WTC11 (cell line): ENCODE measurements at regions not wholly inside any gene's neighbourhood (a gene's known extent, or its start where the extent isn't known, plus 50 kb on each side); places are given as distances from the start of the nearest gene placed in this dataset.

Experiments used
- CTCF ChIP-seq: fragments of 200-600 bp; IDR thresholded peaks from 2 replicates; pipeline ENCODE4 v1.8.0; 2022; ENCODE audit warnings: antibody characterized with exemption
- FOXJ3 ChIP-seq: sonication (generic); formaldehyde crosslinking; IDR thresholded peaks from 2 replicates; pipeline ENCODE4 v1.9.0; 2021; ENCODE audit warnings: missing genetic modification reagents, mild to moderate bottlenecking, borderline replicate concordance
- GABPB1 ChIP-seq: sonication (generic); formaldehyde crosslinking; IDR thresholded peaks from 2 replicates; pipeline ENCODE4 v1.8.1; 2023; ENCODE audit warnings: mild to moderate bottlenecking, missing genetic modification reagents
- NFE2L1 ChIP-seq: sonication (generic); formaldehyde crosslinking; IDR thresholded peaks from 2 replicates; pipeline ENCODE4 v1.8.1; 2023; ENCODE audit warnings: missing genetic modification reagents
- PRDM15 ChIP-seq: sonication (generic); formaldehyde crosslinking; IDR thresholded peaks from 2 replicates; pipeline ENCODE4 v1.8.0; 2022; ENCODE audit warnings: missing genetic modification reagents
- RORB ChIP-seq: fragments of 250-450 bp; sonication (Bioruptor Pico); IDR thresholded peaks from 2 replicates; pipeline ENCODE4 v1.9.0; 2021; ENCODE audit warnings: mild to moderate bottlenecking
- ZBTB21 ChIP-seq: sonication (generic); formaldehyde crosslinking; IDR thresholded peaks from 2 replicates; pipeline ENCODE4 v1.8.1; 2023; ENCODE audit warnings: mild to moderate bottlenecking, missing genetic modification reagents, borderline replicate concordance
- ZNF121 ChIP-seq: sonication (generic); formaldehyde crosslinking; IDR thresholded peaks from 2 replicates; pipeline ENCODE4 v1.8.0; 2023; ENCODE audit warnings: missing genetic modification reagents
- ZNF232 ChIP-seq: sonication (generic); formaldehyde crosslinking; IDR thresholded peaks from 2 replicates; pipeline ENCODE4 v1.8.0; 2022; ENCODE audit warnings: mild to moderate bottlenecking, missing genetic modification reagents
- TF ChIP-seq, protein P1 (sequence below): sonication (generic); formaldehyde crosslinking; IDR thresholded peaks from 2 replicates; pipeline ENCODE4 v1.8.0; 2023; ENCODE audit warnings: missing genetic modification reagents, mild to moderate bottlenecking, borderline replicate concordance
- TF ChIP-seq, protein P2 (sequence below): sonication (generic); formaldehyde crosslinking; IDR thresholded peaks from 2 replicates; pipeline ENCODE4 v1.8.1; 2022; ENCODE audit warnings: low read depth, missing genetic modification reagents, borderline replicate concordance

DNA sequence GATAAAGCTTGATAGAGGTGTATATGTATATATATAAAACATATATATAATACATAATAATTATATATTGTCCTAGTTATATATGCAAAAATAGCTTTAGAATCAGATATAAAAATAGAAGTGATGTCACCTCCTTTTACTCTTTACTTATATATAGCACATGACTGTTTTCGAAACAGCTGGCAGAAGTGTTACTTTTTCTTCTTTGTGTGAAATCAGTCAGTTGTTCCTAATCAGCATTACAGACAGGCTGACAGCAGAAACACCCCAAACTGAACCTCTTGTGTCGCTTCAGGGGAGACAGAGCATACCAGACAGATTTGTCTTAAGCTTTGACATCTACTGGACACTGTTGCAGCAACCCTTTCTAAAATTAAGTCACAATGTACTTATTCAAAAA lies 684.9 kb upstream of the CELF2 start:
- no peak for TF ChIP-seq CTCF
- no peak for TF ChIP-seq ZBTB21 (CRISPR knock-in tag)
- TF ChIP-seq, protein P1, sequence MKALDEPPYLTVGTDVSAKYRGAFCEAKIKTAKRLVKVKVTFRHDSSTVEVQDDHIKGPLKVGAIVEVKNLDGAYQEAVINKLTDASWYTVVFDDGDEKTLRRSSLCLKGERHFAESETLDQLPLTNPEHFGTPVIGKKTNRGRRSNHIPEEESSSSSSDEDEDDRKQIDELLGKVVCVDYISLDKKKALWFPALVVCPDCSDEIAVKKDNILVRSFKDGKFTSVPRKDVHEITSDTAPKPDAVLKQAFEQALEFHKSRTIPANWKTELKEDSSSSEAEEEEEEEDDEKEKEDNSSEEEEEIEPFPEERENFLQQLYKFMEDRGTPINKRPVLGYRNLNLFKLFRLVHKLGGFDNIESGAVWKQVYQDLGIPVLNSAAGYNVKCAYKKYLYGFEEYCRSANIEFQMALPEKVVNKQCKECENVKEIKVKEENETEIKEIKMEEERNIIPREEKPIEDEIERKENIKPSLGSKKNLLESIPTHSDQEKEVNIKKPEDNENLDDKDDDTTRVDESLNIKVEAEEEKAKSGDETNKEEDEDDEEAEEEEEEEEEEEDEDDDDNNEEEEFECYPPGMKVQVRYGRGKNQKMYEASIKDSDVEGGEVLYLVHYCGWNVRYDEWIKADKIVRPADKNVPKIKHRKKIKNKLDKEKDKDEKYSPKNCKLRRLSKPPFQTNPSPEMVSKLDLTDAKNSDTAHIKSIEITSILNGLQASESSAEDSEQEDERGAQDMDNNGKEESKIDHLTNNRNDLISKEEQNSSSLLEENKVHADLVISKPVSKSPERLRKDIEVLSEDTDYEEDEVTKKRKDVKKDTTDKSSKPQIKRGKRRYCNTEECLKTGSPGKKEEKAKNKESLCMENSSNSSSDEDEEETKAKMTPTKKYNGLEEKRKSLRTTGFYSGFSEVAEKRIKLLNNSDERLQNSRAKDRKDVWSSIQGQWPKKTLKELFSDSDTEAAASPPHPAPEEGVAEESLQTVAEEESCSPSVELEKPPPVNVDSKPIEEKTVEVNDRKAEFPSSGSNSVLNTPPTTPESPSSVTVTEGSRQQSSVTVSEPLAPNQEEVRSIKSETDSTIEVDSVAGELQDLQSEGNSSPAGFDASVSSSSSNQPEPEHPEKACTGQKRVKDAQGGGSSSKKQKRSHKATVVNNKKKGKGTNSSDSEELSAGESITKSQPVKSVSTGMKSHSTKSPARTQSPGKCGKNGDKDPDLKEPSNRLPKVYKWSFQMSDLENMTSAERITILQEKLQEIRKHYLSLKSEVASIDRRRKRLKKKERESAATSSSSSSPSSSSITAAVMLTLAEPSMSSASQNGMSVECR (CRISPR knock-in tag): no peak
- no peak for TF ChIP-seq RORB (CRISPR knock-in tag)
- TF ChIP-seq, protein P2, sequence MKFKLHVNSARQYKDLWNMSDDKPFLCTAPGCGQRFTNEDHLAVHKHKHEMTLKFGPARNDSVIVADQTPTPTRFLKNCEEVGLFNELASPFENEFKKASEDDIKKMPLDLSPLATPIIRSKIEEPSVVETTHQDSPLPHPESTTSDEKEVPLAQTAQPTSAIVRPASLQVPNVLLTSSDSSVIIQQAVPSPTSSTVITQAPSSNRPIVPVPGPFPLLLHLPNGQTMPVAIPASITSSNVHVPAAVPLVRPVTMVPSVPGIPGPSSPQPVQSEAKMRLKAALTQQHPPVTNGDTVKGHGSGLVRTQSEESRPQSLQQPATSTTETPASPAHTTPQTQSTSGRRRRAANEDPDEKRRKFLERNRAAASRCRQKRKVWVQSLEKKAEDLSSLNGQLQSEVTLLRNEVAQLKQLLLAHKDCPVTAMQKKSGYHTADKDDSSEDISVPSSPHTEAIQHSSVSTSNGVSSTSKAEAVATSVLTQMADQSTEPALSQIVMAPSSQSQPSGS (CRISPR knock-in tag): no peak
- TF ChIP-seq GABPB1 (CRISPR knock-in tag): no peak
- no peak for TF ChIP-seq ZNF121
- TF ChIP-seq PRDM15 (CRISPR knock-in tag): no peak
- TF ChIP-seq NFE2L1: no peak
- no peak for TF ChIP-seq ZNF232 (CRISPR knock-in tag)
- no peak for TF ChIP-seq FOXJ3 (CRISPR knock-in tag)
